Fibroblast of lung (primary cell): ENCODE measurements at regions not wholly inside any gene's neighbourhood (a gene's known extent, or its start where the extent isn't known, plus 50 kb on each side); places are given as distances from the start of the nearest gene placed in this dataset.

Experiments used
- DNase-seq, 2 donors: peaks; one replicate each; pipeline versions ENCODE4 v3.0.0 to v3.0.0-alpha.2; 2010; ENCODE audit warnings: low read depth in 2 of 2
- H2AFZ ChIP-seq: 2 replicates; pipeline ENCODE4 v1.5.1; 2012; ENCODE audit warnings: low read length, control low read depth, inconsistent platforms
- H3K27ac ChIP-seq: 2 replicates; pipeline ENCODE4 v1.5.1; 2011; ENCODE audit warnings: low read length, control low read depth; ENCODE audit not compliant: insufficient read depth
- H3K27me3 ChIP-seq: 2 replicates; pipeline ENCODE4 v1.5.1; 2011; ENCODE audit warnings: mild to moderate bottlenecking, low read length; ENCODE audit not compliant: control insufficient read depth, insufficient read depth
- H3K36me3 ChIP-seq: 2 replicates; pipeline ENCODE4 v1.5.1; 2011; ENCODE audit warnings: low read length; ENCODE audit not compliant: control insufficient read depth, insufficient read depth
- H3K4me1 ChIP-seq: 2 replicates; pipeline ENCODE4 v1.5.1; 2011; ENCODE audit warnings: low read length; ENCODE audit not compliant: control insufficient read depth, insufficient read depth; ENCODE audit errors: extremely low read depth
- H3K4me2 ChIP-seq: 2 replicates; pipeline ENCODE4 v1.5.1; 2011; ENCODE audit warnings: low read length, control low read depth; ENCODE audit not compliant: insufficient read depth; ENCODE audit errors: extremely low read depth
- H3K4me3 ChIP-seq, 4 experiments: fragments of 200-600 bp in 1 of 4; sonication (generic) in 1 of 4; replicated peaks in 1 of 4; 2 replicates each; pipeline ENCODE4 v1.5.1; 2011 to 2016; ENCODE audit warnings: low read length in 4 of 4, low read depth in 3 of 4, mild to moderate bottlenecking in 3 of 4, control low read depth in 2 of 4, inconsistent platforms in 1 of 4, mixed read lengths in 1 of 4; ENCODE audit not compliant: insufficient read depth in 1 of 4; ENCODE audit errors: control extremely low read depth in 1 of 4
- H3K79me2 ChIP-seq: 2 replicates; pipeline ENCODE4 v1.5.1; 2012; ENCODE audit warnings: mild to moderate bottlenecking, low read length, inconsistent platforms; ENCODE audit not compliant: control insufficient read depth, insufficient read depth
- H3K9ac ChIP-seq: 2 replicates; pipeline ENCODE4 v1.5.1; 2011; ENCODE audit warnings: mild to moderate bottlenecking, low read length, control low read depth; ENCODE audit not compliant: insufficient read depth
- H3K9me3 ChIP-seq: 2 replicates; pipeline ENCODE4 v1.5.1; 2012; ENCODE audit warnings: low read depth, low read length; ENCODE audit not compliant: control insufficient read depth, insufficient read depth
- H4K20me1 ChIP-seq: 2 replicates; pipeline ENCODE4 v1.5.1; 2011; ENCODE audit warnings: low read length; ENCODE audit not compliant: control insufficient read depth, insufficient read depth; ENCODE audit errors: extremely low read depth
- CTCF ChIP-seq, 2 donors: IDR thresholded peaks in 1 of 2; conservative IDR thresholded peaks in 1 of 2; 1 replicate in 1 of 2; 2 replicates in 1 of 2; pipeline ENCODE4 v1.5.1; 2011 to 2012; ENCODE audit warnings: low read length in 2 of 2, control low read depth in 1 of 2, inconsistent platforms in 1 of 2, low read depth in 1 of 2, mild to moderate bottlenecking in 1 of 2
- EZH2 ChIP-seq: IDR thresholded peaks from 2 replicates; pipeline ENCODE4 v1.5.1; 2012; ENCODE audit warnings: low read length, control low read depth, mild to moderate bottlenecking; ENCODE audit errors: missing control alignments

- Histone ChIP-seq H3K4me1 (no peaks in the 10 kb centered on the region), H3K4me3 (no peak overlapping the region), H3K27me3 (no peaks in the 10 kb centered on the region), H3K4me2 (no peak overlapping the region), H3K9ac (no peak overlapping the region), H2AFZ (no peak overlapping the region), H4K20me1 (no peaks in the 10 kb centered on the region), H3K36me3 (no peaks in the 10 kb centered on the region), H3K79me2 (no peaks in the 10 kb centered on the region), H3K27ac (no peak overlapping the region), H3K9me3 (no peaks in the 10 kb centered on the region)
- no peak for DNase-seq
- TF ChIP-seq EZH2 (no peak), CTCF (conservative IDR thresholded peaks at IDR 0.05 in 1 of 2, IDR thresholded peaks at IDR 0.05 in 1 of 2; ENCODE audit: low read depth in 1 of 2, low read length in 2 of 2) (no peak)
Measured at GRCh38 chr22:49487950-49488349, 339.7 kb downstream of the BRD1 start.

- no peak overlapping the region for H2AFZ ChIP-seq
- H3K4me3 ChIP-seq, result no peak overlapping the region
- no peaks in the 10 kb centered on the region for H3K9me3 ChIP-seq
- H3K9ac ChIP-seq, result no peak overlapping the region
- no peaks in the 10 kb centered on the region for H3K27me3 ChIP-seq
- H3K36me3 ChIP-seq, result no peaks in the 10 kb centered on the region
- TF ChIP-seq CTCF (conservative IDR thresholded peaks at IDR 0.05 in 1 of 2, IDR thresholded peaks at IDR 0.05 in 1 of 2; ENCODE audit: low read depth in 1 of 2, low read length in 2 of 2) (no peak), EZH2 (no peak)
- no peak overlapping the region for H3K4me2 ChIP-seq
- H3K79me2 ChIP-seq, result no peaks in the 10 kb centered on the region
- no peaks in the 10 kb centered on the region for H3K4me1 ChIP-seq
- no peak overlapping the region for H3K27ac ChIP-seq
- DNase-seq, result no peak
- H4K20me1 ChIP-seq, result no peaks in the 10 kb centered on the region
Measured at GRCh38 chr22:49486225-49486624, 341.4 kb downstream of the BRD1 start.

GRCh38 chr22:49483946-49484345 is 343.7 kb downstream of the BRD1 start:
- DNase-seq, result no peak
- Histone ChIP-seq H3K4me3 (no peak overlapping the region), H3K36me3 (no peaks in the 10 kb centered on the region), H3K9ac (no peak overlapping the region), H2AFZ (no peak overlapping the region), H4K20me1 (no peaks in the 10 kb centered on the region), H3K79me2 (no peaks in the 10 kb centered on the region), H3K9me3 (no peaks in the 10 kb centered on the region), H3K4me1 (no peaks in the 10 kb centered on the region), H3K4me2 (no peak overlapping the region), H3K27ac (no peak overlapping the region), H3K27me3 (no peaks in the 10 kb centered on the region)
- TF ChIP-seq CTCF (conservative IDR thresholded peaks at IDR 0.05 in 1 of 2, IDR thresholded peaks at IDR 0.05 in 1 of 2; ENCODE audit: low read depth in 1 of 2, low read length in 2 of 2) (no peak), EZH2 (no peak)
